ENCODE measurements at regions not wholly inside any gene's neighbourhood (a gene's known extent, or its start where the extent isn't known, plus 50 kb on each side); places are given as distances from the start of the nearest gene placed in this dataset.

- Histone ChIP-seq H3K27me3 (ENCODE audit: control insufficient read depth in 2 of 2, insufficient read depth in 2 of 2, low read length in 2 of 2) (no peaks in the 10 kb centered on the region), H3K9me3 (ENCODE audit: control insufficient read depth in 2 of 2, low read length in 2 of 2) (no peaks in the 10 kb centered on the region), H3K4me1 (ENCODE audit: control insufficient read depth in 2 of 2, insufficient read depth in 2 of 2, low read length in 2 of 2) (no peaks in the 10 kb centered on the region), H3K27ac (ENCODE audit: low read depth in 2 of 2, low read length in 2 of 2) (no peak overlapping the region), H3K4me3 (ENCODE audit: low read length in 2 of 2) (no peak overlapping the region), H3K9ac (ENCODE audit: low read depth in 1 of 2, low read length in 2 of 2) (no peak overlapping the region), H3K36me3 (ENCODE audit: control insufficient read depth in 2 of 2, insufficient read depth in 2 of 2, low read length in 2 of 2) (no peaks in the 10 kb centered on the region)
Measured at GRCh38 chr5:5585751-5586341, 163.4 kb downstream of the ICE1 start.

GRCh38 chr5:5584751-5585150 is 162.3 kb downstream of the ICE1 start:
- H3K4me3 ChIP-seq (ENCODE audit: low read length in 2 of 2), result no peak overlapping the region
- no peak overlapping the region for H3K27ac ChIP-seq (ENCODE audit: low read depth in 2 of 2, low read length in 2 of 2)
- H3K9me3 ChIP-seq (ENCODE audit: control insufficient read depth in 2 of 2, low read length in 2 of 2), result no peaks in the 10 kb centered on the region
- H3K36me3 ChIP-seq (ENCODE audit: control insufficient read depth in 2 of 2, insufficient read depth in 2 of 2, low read length in 2 of 2), result no peaks in the 10 kb centered on the region
- no peak overlapping the region for H3K9ac ChIP-seq (ENCODE audit: low read depth in 1 of 2, low read length in 2 of 2)
- H3K4me1 ChIP-seq (ENCODE audit: control insufficient read depth in 2 of 2, insufficient read depth in 2 of 2, low read length in 2 of 2), result no peaks in the 10 kb centered on the region
- H3K27me3 ChIP-seq (ENCODE audit: control insufficient read depth in 2 of 2, insufficient read depth in 2 of 2, low read length in 2 of 2), result no peaks in the 10 kb centered on the region

DNA sequence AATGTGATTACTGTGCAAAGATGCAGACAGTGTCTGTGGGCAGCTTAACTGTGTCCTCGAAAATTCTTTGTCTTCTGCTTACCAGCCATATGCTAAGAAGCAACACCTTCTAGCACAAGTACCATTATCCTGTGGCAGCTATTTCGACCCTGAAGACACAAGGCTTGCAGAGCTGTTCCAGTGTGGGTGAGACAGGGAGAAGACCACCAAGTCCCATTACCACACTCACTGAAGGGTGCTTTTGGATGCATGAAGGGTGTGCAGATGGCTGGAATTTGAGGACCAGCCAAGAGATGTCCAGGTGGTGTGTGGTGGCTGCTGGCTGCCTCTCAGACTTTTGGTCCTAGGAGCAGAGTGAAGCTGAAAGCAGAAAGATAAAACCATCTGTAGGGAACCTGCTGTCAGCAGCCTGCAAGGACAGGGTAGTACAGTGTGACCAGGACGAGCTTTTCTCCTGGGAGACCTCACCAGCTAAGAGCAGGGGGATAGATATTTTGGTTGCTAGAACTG is 161.8 kb downstream of the ICE1 start:
- Histone ChIP-seq H3K27me3 (ENCODE audit: control insufficient read depth in 2 of 2, insufficient read depth in 2 of 2, low read length in 2 of 2) (no peaks in the 10 kb centered on the region), H3K36me3 (ENCODE audit: control insufficient read depth in 2 of 2, insufficient read depth in 2 of 2, low read length in 2 of 2) (no peaks in the 10 kb centered on the region), H3K4me3 (ENCODE audit: low read length in 2 of 2) (no peak overlapping the region), H3K9me3 (ENCODE audit: control insufficient read depth in 2 of 2, low read length in 2 of 2) (no peaks in the 10 kb centered on the region), H3K4me1 (ENCODE audit: control insufficient read depth in 2 of 2, insufficient read depth in 2 of 2, low read length in 2 of 2) (no peaks in the 10 kb centered on the region), H3K9ac (ENCODE audit: low read depth in 1 of 2, low read length in 2 of 2) (no peak overlapping the region), H3K27ac (ENCODE audit: low read depth in 2 of 2, low read length in 2 of 2) (no peak overlapping the region)

GRCh38 chr5:5583832-5584231 is 161.4 kb downstream of the ICE1 start:
- H3K4me3 ChIP-seq (ENCODE audit: low read length in 2 of 2), result no peak overlapping the region
- H3K27me3 ChIP-seq (ENCODE audit: control insufficient read depth in 2 of 2, insufficient read depth in 2 of 2, low read length in 2 of 2), result no peaks in the 10 kb centered on the region
- no peaks in the 10 kb centered on the region for H3K9me3 ChIP-seq (ENCODE audit: control insufficient read depth in 2 of 2, low read length in 2 of 2)
- no peaks in the 10 kb centered on the region for H3K36me3 ChIP-seq (ENCODE audit: control insufficient read depth in 2 of 2, insufficient read depth in 2 of 2, low read length in 2 of 2)
- no peak overlapping the region for H3K27ac ChIP-seq (ENCODE audit: low read depth in 2 of 2, low read length in 2 of 2)
- no peaks in the 10 kb centered on the region for H3K4me1 ChIP-seq (ENCODE audit: control insufficient read depth in 2 of 2, insufficient read depth in 2 of 2, low read length in 2 of 2)
- no peak overlapping the region for H3K9ac ChIP-seq (ENCODE audit: low read depth in 1 of 2, low read length in 2 of 2)

DNA sequence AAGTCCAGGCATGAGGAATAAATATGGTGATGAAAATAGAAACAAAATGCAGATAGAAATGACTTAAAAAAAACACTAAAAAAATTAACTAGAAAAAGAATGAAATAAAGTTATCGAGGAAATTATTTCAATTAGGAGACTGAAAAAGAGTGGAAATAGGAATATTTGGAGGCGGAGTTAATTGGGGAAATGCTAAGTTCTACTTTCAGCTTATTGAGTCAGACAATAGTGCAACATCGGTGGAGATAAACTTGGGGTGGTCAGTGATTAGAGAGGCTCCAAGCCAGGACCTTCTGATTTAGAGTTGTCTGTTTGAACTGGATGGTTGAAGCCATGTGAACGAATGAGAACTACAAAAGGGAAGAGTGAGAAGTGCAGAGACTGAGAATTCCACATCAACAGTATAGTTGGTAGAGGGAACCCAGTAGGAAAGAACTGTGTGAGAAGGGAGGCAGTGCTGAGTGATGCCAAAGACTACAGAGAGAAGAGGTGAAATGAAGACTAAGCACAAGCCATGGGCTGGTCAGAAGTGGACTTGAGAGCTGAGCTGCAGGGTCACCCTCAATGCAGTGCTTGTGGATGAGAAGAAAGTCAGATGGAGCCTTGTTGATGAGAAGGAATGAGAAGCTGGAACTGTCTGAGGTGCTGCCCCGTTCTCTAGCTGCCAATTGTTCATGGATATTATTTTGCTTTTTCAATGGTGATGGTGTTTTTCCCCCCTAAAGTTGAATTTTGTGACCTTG is 160.7 kb downstream of the ICE1 start:
- Histone ChIP-seq H3K9ac (ENCODE audit: low read depth in 1 of 2, low read length in 2 of 2) (no peak overlapping the region), H3K4me1 (ENCODE audit: control insufficient read depth in 2 of 2, insufficient read depth in 2 of 2, low read length in 2 of 2) (no peaks in the 10 kb centered on the region), H3K27ac (ENCODE audit: low read depth in 2 of 2, low read length in 2 of 2) (no peak overlapping the region), H3K9me3 (ENCODE audit: control insufficient read depth in 2 of 2, low read length in 2 of 2) (no peaks in the 10 kb centered on the region), H3K36me3 (ENCODE audit: control insufficient read depth in 2 of 2, insufficient read depth in 2 of 2, low read length in 2 of 2) (no peaks in the 10 kb centered on the region), H3K4me3 (ENCODE audit: low read length in 2 of 2) (no peak overlapping the region), H3K27me3 (ENCODE audit: control insufficient read depth in 2 of 2, insufficient read depth in 2 of 2, low read length in 2 of 2) (no peaks in the 10 kb centered on the region)

DNA sequence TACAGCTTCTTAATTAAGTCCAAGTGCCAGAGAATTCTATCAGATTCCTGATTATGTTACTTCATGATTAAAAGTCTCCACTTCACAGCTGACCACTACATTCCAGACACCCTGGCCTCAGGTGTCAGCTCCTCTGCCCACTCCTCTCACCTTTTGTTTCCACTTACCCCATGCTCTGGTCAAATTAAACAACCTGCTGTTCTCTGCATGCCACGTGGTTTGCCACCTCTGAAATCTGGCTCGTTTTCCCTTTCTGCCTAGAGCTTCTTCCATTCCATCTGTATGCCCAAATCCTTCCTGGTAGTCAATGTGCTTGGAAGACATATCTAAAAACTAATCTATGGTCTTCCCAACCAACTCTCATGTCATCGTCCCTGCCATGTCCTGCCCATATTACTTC is 158.6 kb downstream of the ICE1 start:
- Histone ChIP-seq H3K27me3 (ENCODE audit: control insufficient read depth in 2 of 2, insufficient read depth in 2 of 2, low read length in 2 of 2) (no peaks in the 10 kb centered on the region), H3K4me3 (ENCODE audit: low read length in 2 of 2) (no peak overlapping the region), H3K9ac (ENCODE audit: low read depth in 1 of 2, low read length in 2 of 2) (no peak overlapping the region), H3K27ac (ENCODE audit: low read depth in 2 of 2, low read length in 2 of 2) (no peak overlapping the region), H3K36me3 (ENCODE audit: control insufficient read depth in 2 of 2, insufficient read depth in 2 of 2, low read length in 2 of 2) (no peaks in the 10 kb centered on the region), H3K4me1 (ENCODE audit: control insufficient read depth in 2 of 2, insufficient read depth in 2 of 2, low read length in 2 of 2) (no peaks in the 10 kb centered on the region), H3K9me3 (ENCODE audit: control insufficient read depth in 2 of 2, low read length in 2 of 2) (no peaks in the 10 kb centered on the region)

DNA sequence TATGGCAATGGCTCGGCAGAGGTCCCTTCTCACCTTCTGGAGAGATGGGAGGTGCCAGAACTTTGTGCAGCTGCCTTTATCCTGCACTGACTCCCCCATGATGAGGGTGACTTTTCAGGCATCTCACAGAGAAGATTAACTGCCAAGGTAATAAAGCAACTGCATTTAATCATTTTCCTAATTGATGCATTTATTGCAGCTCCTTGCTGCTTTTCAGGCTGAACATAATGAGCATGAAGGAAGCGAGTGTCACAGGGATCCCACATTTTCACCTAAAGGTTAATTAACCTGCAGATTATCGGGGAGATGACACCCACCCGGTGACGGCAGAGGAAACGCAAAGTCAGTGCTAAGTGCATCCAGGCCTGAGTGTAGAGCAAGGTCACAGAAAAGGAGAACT is 154.3 kb downstream of the ICE1 start:
- Histone ChIP-seq H3K36me3 (ENCODE audit: control insufficient read depth in 2 of 2, insufficient read depth in 2 of 2, low read length in 2 of 2) (no peaks in the 10 kb centered on the region), H3K9me3 (ENCODE audit: control insufficient read depth in 2 of 2, low read length in 2 of 2) (no peaks in the 10 kb centered on the region), H3K4me3 (ENCODE audit: low read length in 2 of 2) (no peak overlapping the region), H3K27me3 (ENCODE audit: control insufficient read depth in 2 of 2, insufficient read depth in 2 of 2, low read length in 2 of 2) (no peaks in the 10 kb centered on the region), H3K4me1 (ENCODE audit: control insufficient read depth in 2 of 2, insufficient read depth in 2 of 2, low read length in 2 of 2) (no peaks in the 10 kb centered on the region), H3K9ac (ENCODE audit: low read depth in 1 of 2, low read length in 2 of 2) (no peak overlapping the region), H3K27ac (ENCODE audit: low read depth in 2 of 2, low read length in 2 of 2) (no peak overlapping the region)

DNA sequence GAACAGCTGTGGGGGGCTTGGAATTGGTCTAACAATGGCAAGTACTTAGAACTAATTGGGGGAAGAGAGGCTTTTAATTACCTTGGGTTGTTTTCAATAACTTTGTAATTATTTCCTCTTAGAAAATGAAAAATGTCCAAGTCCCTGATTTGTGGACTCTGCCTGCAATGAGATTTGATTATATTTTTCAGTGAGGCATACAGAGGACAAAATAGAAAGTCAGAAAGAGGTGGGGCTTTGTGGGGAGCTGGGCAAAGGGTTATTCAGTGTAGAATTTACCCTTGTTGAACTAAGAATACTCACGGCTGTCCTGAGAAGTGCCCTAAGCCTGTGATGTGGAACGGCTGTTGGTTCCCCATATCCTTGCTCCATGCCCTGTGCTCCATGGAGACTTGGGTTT is 153.0 kb downstream of the ICE1 start:
- no peak overlapping the region for H3K27ac ChIP-seq (ENCODE audit: low read depth in 2 of 2, low read length in 2 of 2)
- H3K36me3 ChIP-seq (ENCODE audit: control insufficient read depth in 2 of 2, insufficient read depth in 2 of 2, low read length in 2 of 2), result no peaks in the 10 kb centered on the region
- H3K9me3 ChIP-seq (ENCODE audit: control insufficient read depth in 2 of 2, low read length in 2 of 2), result no peaks in the 10 kb centered on the region
- no peaks in the 10 kb centered on the region for H3K27me3 ChIP-seq (ENCODE audit: control insufficient read depth in 2 of 2, insufficient read depth in 2 of 2, low read length in 2 of 2)
- no peak overlapping the region for H3K9ac ChIP-seq (ENCODE audit: low read depth in 1 of 2, low read length in 2 of 2)
- H3K4me1 ChIP-seq (ENCODE audit: control insufficient read depth in 2 of 2, insufficient read depth in 2 of 2, low read length in 2 of 2), result no peaks in the 10 kb centered on the region
- H3K4me3 ChIP-seq (ENCODE audit: low read length in 2 of 2), result no peak overlapping the region

DNA sequence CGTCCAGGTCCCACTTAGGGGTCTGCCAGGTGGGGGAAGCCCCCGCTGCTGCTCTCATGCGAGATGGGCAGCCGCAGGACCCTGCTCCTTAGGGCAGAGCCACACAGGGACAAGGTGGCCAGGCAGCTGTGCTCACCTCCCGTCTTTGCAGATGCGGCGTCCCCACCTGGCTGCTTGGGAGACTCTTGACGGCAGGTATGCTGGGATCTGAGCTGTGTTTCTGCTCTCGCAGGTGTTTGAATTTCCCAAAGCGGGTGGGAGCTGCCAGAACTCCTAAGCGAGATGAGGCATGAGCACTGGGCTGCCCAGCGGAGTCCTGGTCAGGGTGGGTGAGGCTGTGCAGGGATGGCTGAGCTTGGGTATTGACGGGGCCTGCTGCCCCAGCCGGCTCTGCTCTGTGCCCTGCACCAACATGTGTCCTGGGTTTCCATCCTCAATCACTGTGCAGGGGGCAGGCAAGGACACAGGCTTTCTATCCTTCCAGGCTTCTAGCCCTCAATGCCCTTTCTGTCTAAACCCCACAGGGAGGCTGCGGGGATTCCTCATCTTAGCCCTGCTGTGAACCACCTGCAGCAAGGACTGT is 151.4 kb downstream of the ICE1 start:
- Histone ChIP-seq H3K9ac (ENCODE audit: low read depth in 1 of 2, low read length in 2 of 2) (no peak overlapping the region), H3K4me1 (ENCODE audit: control insufficient read depth in 2 of 2, insufficient read depth in 2 of 2, low read length in 2 of 2) (no peaks in the 10 kb centered on the region), H3K27ac (ENCODE audit: low read depth in 2 of 2, low read length in 2 of 2) (no peak overlapping the region), H3K4me3 (ENCODE audit: low read length in 2 of 2) (no peak overlapping the region), H3K36me3 (ENCODE audit: control insufficient read depth in 2 of 2, insufficient read depth in 2 of 2, low read length in 2 of 2) (no peaks in the 10 kb centered on the region), H3K27me3 (ENCODE audit: control insufficient read depth in 2 of 2, insufficient read depth in 2 of 2, low read length in 2 of 2) (no peaks in the 10 kb centered on the region), H3K9me3 (ENCODE audit: control insufficient read depth in 2 of 2, low read length in 2 of 2) (no peaks in the 10 kb centered on the region)

GRCh38 chr5:5572976-5573797 is 150.7 kb downstream of the ICE1 start:
- Histone ChIP-seq H3K27ac (ENCODE audit: low read depth in 2 of 2, low read length in 2 of 2) (peak overlapping the region in 1 of 2 donors; percentile 14), H3K4me3 (ENCODE audit: low read length in 2 of 2) (no peak overlapping the region)

More at GRCh38 chr5:5572976-5573797, 150.7 kb downstream of the ICE1 start:
- H3K9me3 ChIP-seq (ENCODE audit: control insufficient read depth in 2 of 2, low read length in 2 of 2), result no peaks in the 10 kb centered on the region
- no peaks in the 10 kb centered on the region for H3K36me3 ChIP-seq (ENCODE audit: control insufficient read depth in 2 of 2, insufficient read depth in 2 of 2, low read length in 2 of 2)
- H3K9ac ChIP-seq (ENCODE audit: low read depth in 1 of 2, low read length in 2 of 2), result no peak overlapping the region
- H3K4me1 ChIP-seq (ENCODE audit: control insufficient read depth in 2 of 2, insufficient read depth in 2 of 2, low read length in 2 of 2), result no peaks in the 10 kb centered on the region
- H3K27me3 ChIP-seq (ENCODE audit: control insufficient read depth in 2 of 2, insufficient read depth in 2 of 2, low read length in 2 of 2), result no peaks in the 10 kb centered on the region

Data from mucosa of rectum (tissue), 2 donors.